Pancreas (tissue), 10 donors: ENCODE measurements at regions not wholly inside any gene's neighbourhood (a gene's known extent, or its start where the extent isn't known, plus 50 kb on each side); places are given as distances from the start of the nearest gene placed in this dataset.

ENCODE experiments used
- ATAC-seq, 4 donors: fragments of 200-7000 bp; cut with Tn5 transposase; one replicate each; pipeline versions ENCODE4 v1.8.0 to v1.9.1; 2020; ENCODE audit warnings: mild to moderate bottlenecking in 4 of 4, moderate library complexity in 4 of 4
- DNase-seq, 6 donors: peaks; one replicate each; pipeline ENCODE4 v3.0.0-alpha.2; 2020
- FAIRE-seq: peaks from 2 replicates; lab custom pipeline; 2012; peaks lifted over from hg19 to GRCh38; lab: Jason Lieb, UNC
- H3K27ac ChIP-seq, 4 donors: fragments of 200-600 bp; sonication (generic); 1 replicate in 3 of 4; 2 replicates in 1 of 4; pipeline versions ENCODE4 v1.5.0 to v1.8.0; 2020
- H3K27me3 ChIP-seq, 4 donors: fragments of 200-600 bp; one replicate each; pipeline ENCODE4 v1.8.0; 2021
- H3K36me3 ChIP-seq, 3 donors: fragments of 200-600 bp; sonication (generic) in 1 of 3; one replicate each; pipeline versions ENCODE4 v1.5.0 to v1.8.0; 2020 to 2021
- H3K4me1 ChIP-seq, 3 donors: fragments of 200-600 bp; one replicate each; pipeline ENCODE4 v1.8.0; 2021
- H3K4me3 ChIP-seq, 4 donors: fragments of 200-600 bp; sonication (generic) in 2 of 4; one replicate each; pipeline versions ENCODE4 v1.5.0 to v1.8.0; 2020 to 2021
- H3K9me3 ChIP-seq, 4 donors: fragments of 200-600 bp; one replicate each; pipeline ENCODE4 v1.8.0; 2021
- WGBS, 2 donors: extraction: QIAGEN DNeasy Blood & Tissue Kit; methylation state at CpG; one replicate each; pipeline ENCODE4 v1.1.7; 2013; 5-methylcytosine and 5-hydroxymethylcytosine counted together
- intact Hi-C, 3 donors: fragments of 100-400 bp; cut with DNase I; formaldehyde crosslinking; loops; one replicate each; pipeline versions ENCODE4 v1.11.1 to v1.14.2; 2022
- TF ChIP-seq, protein P1 (sequence below), 4 donors: fragments of 200-600 bp; sonication (generic) in 3 of 4; IDR thresholded peaks; one replicate each; pipeline versions ENCODE4 v1.5.0 to v1.8.0; 2021; ENCODE audit warnings: antibody characterized with exemption in 4 of 4
- donor health status: healthy with polysubstance abuse.
- donor health status: DM: no; HTN: no; CAD: no; lungs with moderate emphysema.
- donor health status: DM: no; HTN: no; CAD: no.
- donor health status: control.
- donor health status: control.
- donor health status: Bipolar disorder and iron deficiency.
- donor health status: DM: yes; HTN: yes; CAD: no.
- donor health status: DM: no; HTN: no; CAD: no.
- donor health status: DM: no; HTN: no; CAD: no.
- donor health status: DM: yes; HTN: yes; CAD: no.

DNA sequence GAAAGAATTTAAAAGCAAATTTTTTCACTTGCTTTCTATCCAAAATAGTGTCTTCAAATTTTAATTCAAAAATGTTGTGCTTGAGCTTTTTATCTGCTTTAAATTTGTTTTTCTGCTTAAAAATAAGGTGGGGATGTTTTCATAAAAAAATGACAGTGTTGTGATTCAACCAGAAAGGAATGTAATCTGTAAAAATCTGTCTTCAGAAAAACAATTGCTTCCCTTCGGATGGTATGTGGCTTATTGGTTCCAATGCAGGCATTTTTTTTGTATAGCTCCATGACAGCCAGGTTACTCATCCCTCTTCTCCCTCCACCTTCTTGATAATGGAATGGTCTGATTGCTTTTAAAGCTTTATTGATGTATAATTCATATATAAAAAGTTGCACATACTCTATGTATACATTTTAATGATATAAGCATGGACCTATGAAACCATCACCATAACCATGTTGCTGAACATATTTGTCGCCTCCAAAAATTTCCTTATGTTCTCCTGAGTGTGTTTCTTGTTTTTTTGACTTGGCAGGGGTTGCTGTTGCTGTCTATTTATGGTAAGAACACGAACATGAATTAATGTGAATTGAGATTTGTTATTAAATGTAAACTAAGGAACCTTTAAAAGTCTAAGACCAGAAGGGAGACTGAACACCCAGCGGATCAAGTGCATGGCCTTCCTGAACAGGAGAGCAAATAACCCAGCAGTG is 363.7 kb upstream of the SPHKAP start:
- TF ChIP-seq, protein P1, sequence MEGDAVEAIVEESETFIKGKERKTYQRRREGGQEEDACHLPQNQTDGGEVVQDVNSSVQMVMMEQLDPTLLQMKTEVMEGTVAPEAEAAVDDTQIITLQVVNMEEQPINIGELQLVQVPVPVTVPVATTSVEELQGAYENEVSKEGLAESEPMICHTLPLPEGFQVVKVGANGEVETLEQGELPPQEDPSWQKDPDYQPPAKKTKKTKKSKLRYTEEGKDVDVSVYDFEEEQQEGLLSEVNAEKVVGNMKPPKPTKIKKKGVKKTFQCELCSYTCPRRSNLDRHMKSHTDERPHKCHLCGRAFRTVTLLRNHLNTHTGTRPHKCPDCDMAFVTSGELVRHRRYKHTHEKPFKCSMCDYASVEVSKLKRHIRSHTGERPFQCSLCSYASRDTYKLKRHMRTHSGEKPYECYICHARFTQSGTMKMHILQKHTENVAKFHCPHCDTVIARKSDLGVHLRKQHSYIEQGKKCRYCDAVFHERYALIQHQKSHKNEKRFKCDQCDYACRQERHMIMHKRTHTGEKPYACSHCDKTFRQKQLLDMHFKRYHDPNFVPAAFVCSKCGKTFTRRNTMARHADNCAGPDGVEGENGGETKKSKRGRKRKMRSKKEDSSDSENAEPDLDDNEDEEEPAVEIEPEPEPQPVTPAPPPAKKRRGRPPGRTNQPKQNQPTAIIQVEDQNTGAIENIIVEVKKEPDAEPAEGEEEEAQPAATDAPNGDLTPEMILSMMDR (IDR thresholded peaks at IDR 0.05), result no peak
- Histone ChIP-seq H3K27ac (no peak overlapping the region), H3K9me3 (no peaks in the 10 kb centered on the region), H3K36me3 (no peaks in the 10 kb centered on the region), H3K4me1 (no peaks in the 10 kb centered on the region), H3K27me3 (no peaks in the 10 kb centered on the region), H3K4me3 (no peak overlapping the region)
- ATAC-seq, result no peak
- 67 to 73% methylated on average over 4 of the region's 4 CpGs for WGBS, 2 donors
- no peak for DNase-seq
- intact Hi-C loops, result no loop called here
- FAIRE-seq, result no peak

DNA sequence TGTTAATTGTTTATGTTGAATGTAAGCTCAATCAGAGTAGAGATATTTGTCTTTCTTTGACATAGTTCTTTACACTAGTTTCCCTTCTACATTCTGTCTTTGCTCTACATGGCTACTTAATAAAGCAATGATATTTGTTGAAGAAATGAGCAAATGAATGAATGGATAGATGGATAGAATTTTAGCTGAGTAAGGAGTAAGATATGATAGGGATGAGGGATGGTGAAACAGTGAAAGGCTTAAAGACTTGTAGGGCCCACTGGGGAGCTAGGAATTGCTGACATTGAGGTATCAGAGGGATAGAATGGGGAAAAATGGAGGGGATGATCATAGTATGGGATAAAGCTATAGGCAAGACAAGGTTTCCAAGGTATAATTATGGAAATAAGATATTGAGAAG is 361.6 kb upstream of the SPHKAP start:
- no peaks in the 10 kb centered on the region for H3K36me3 ChIP-seq
- H3K27ac ChIP-seq, result no peak overlapping the region
- DNase-seq, result no peak
- no peaks in the 10 kb centered on the region for H3K4me1 ChIP-seq
- intact Hi-C loops, result no loop called here
- no peak for FAIRE-seq
- ATAC-seq, result no peak
- H3K9me3 ChIP-seq, result no peaks in the 10 kb centered on the region
- no peaks in the 10 kb centered on the region for H3K27me3 ChIP-seq
- TF ChIP-seq, protein P1 (IDR thresholded peaks at IDR 0.05), result no peak
- no peak overlapping the region for H3K4me3 ChIP-seq

DNA sequence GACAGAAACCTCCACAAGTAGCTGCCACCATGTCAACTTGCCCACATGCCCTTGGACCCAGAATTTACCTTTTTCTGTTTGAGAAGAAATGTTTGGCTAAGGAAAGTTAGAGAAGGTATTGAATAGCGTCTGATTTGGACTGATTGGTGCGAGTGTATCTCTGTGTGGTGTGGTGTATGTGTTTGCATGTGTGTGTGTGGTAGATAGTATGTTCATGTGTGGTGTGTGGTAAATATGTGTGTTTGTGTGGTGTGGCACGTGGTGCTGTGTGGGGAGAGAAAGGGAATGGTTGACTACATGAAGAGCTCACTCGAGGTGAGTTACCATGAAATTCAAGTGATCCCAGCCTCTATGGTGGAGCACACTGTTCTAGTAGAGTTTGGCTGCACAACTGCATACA is 360.8 kb upstream of the SPHKAP start:
- H3K4me3 ChIP-seq, result no peak overlapping the region
- no peak for DNase-seq
- TF ChIP-seq, protein P1 (IDR thresholded peaks at IDR 0.05), result no peak
- H3K9me3 ChIP-seq, result no peaks in the 10 kb centered on the region
- intact Hi-C loops, result no loop called here
- FAIRE-seq, result no peak
- WGBS, 2 donors, result 78 to 87% methylated on average over 4 of the region's 4 CpGs
- no peak for ATAC-seq
- H3K27me3 ChIP-seq, result no peaks in the 10 kb centered on the region
- no peaks in the 10 kb centered on the region for H3K4me1 ChIP-seq
- no peak overlapping the region for H3K27ac ChIP-seq
- H3K36me3 ChIP-seq, result no peaks in the 10 kb centered on the region

DNA sequence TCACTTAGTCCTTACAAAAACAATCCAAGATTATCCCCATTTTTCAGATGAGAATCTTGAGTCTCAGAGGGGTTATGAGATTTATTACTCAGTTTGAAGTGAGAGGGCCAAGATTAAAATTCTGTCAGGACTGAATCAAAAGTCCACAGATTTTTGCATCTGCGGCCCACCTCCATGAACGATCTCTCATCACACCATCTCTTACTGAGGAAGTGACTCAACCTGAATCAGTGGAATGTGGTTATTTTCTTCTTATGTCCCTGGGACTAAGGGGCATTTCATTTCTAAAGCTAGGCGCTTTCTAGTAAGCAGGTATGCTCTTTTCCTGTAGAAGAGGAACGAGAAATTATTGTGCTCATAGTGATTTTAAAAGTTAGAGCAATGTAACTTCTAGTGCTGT is 360.3 kb upstream of the SPHKAP start:
- intact Hi-C loops, result no loop called here
- Histone ChIP-seq H3K27me3 (no peaks in the 10 kb centered on the region), H3K4me3 (no peak overlapping the region), H3K27ac (no peak overlapping the region), H3K4me1 (no peaks in the 10 kb centered on the region), H3K36me3 (no peaks in the 10 kb centered on the region), H3K9me3 (no peaks in the 10 kb centered on the region)
- DNase-seq (no peak), ATAC-seq (no peak), FAIRE-seq (no peak)
- 82 to 91% methylated on average over 4 of the region's 4 CpGs for WGBS, 2 donors
- TF ChIP-seq, protein P1 (IDR thresholded peaks at IDR 0.05), result no peak

DNA sequence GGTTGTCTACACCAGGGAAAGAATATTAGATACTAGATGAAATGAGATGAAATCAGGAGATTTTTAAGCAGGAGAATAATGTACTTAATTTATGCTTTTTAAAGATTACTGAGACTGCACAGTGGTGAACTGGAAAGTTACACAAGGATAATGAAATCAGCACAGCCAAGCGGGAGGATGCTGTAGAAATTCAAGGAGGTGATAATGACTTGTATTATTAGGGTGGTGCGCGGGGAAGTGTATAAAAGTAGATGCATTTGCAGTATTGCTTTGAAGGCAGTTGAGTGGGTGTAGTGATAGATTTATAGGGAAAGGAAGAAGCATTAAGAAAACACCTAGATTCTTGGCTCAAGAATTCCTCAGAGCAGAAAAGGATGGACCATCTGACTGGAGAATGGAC is 359.5 kb upstream of the SPHKAP start:
- ATAC-seq, result no peak
- Histone ChIP-seq H3K9me3 (no peaks in the 10 kb centered on the region), H3K4me3 (no peak overlapping the region), H3K4me1 (no peaks in the 10 kb centered on the region), H3K27ac (no peak overlapping the region), H3K27me3 (no peaks in the 10 kb centered on the region), H3K36me3 (no peaks in the 10 kb centered on the region)
- intact Hi-C loops, result no loop called here
- no peak for DNase-seq
- no peak for FAIRE-seq
- TF ChIP-seq, protein P1 (IDR thresholded peaks at IDR 0.05), result no peak
- WGBS, 2 donors, result 93 to 96% methylated on average over 3 of the region's 3 CpGs
